CD14-positive monocyte (primary cell): ENCODE measurements at regions not wholly inside any gene's neighbourhood (a gene's known extent, or its start where the extent isn't known, plus 50 kb on each side); places are given as distances from the start of the nearest gene placed in this dataset.
A peak's percentile ranks its signal among the peaks of the same experiment; 100 is the strongest.

Experiments
- DNase-seq, 3 donors: peaks; one replicate each; pipeline ENCODE4 v3.0.0-alpha.2; 2011 to 2022
- H2AFZ ChIP-seq: 2 replicates; pipeline ENCODE4 v1.6.0; 2012; ENCODE audit warnings: mild to moderate bottlenecking, low read depth, low read length, inconsistent platforms; ENCODE audit not compliant: insufficient read depth, poor library complexity, severe bottlenecking
- H3K27ac ChIP-seq, 2 donors: 1 replicate in 1 of 2; 2 replicates in 1 of 2; pipeline ENCODE4 v1.5.1; 2012 to 2013; ENCODE audit warnings: low read length in 2 of 2, control low read depth in 1 of 2, inconsistent platforms in 1 of 2, low read depth in 1 of 2, mild to moderate bottlenecking in 1 of 2
- H3K27me3 ChIP-seq, 2 donors: one replicate each; pipeline versions ENCODE4 v1.6.0 to v1.6.1; 2011 to 2013; ENCODE audit warnings: low read length in 2 of 2; ENCODE audit not compliant: control insufficient read depth in 2 of 2, insufficient read depth in 2 of 2
- H3K36me3 ChIP-seq, 2 donors: replicated peaks in 1 of 2; 1 replicate in 1 of 2; 2 replicates in 1 of 2; pipeline versions ENCODE4 v1.5.1 to v1.6.1; 2012 to 2013; ENCODE audit warnings: low read length in 2 of 2, control low read depth in 1 of 2, inconsistent platforms in 1 of 2, mild to moderate bottlenecking in 1 of 2; ENCODE audit not compliant: insufficient read depth in 2 of 2, control insufficient read depth in 1 of 2
- H3K4me1 ChIP-seq, 2 donors: 1 replicate in 1 of 2; 2 replicates in 1 of 2; pipeline versions ENCODE4 v1.5.1 to v1.6.1; 2012 to 2013; ENCODE audit warnings: low read length in 2 of 2, control low read depth in 1 of 2, inconsistent platforms in 1 of 2, mild to moderate bottlenecking in 1 of 2, moderate library complexity in 1 of 2; ENCODE audit not compliant: insufficient read depth in 2 of 2, control insufficient read depth in 1 of 2
- H3K4me2 ChIP-seq: replicated peaks from 2 replicates; pipeline ENCODE3; 2012; ENCODE audit warnings: low read length, moderate library complexity, mild to moderate bottlenecking; ENCODE audit not compliant: poor library complexity, severe bottlenecking; ENCODE audit errors: extremely low read depth
- H3K4me3 ChIP-seq, 3 experiments: fragments of 200-600 bp in 1 of 3; sonication (generic) in 1 of 3; replicated peaks in 1 of 3; 1 replicate in 2 of 3; 2 replicates in 1 of 3; pipeline ENCODE4 v1.5.1; 2011 to 2013; ENCODE audit warnings: low read length in 3 of 3, mild to moderate bottlenecking in 3 of 3, control low read depth in 2 of 3, low read depth in 2 of 3, inconsistent platforms in 1 of 3, moderate library complexity in 1 of 3
- H3K79me2 ChIP-seq: 2 replicates; pipeline ENCODE4 v1.6.0; 2012; ENCODE audit warnings: mild to moderate bottlenecking, control low read depth, inconsistent platforms, low read length, moderate library complexity; ENCODE audit not compliant: insufficient read depth
- H3K9ac ChIP-seq: 2 replicates; pipeline ENCODE4 v1.6.0; 2017; ENCODE audit warnings: low read length, mild to moderate bottlenecking; ENCODE audit not compliant: insufficient read depth, poor library complexity, severe bottlenecking
- H3K9me3 ChIP-seq, 2 donors: replicated peaks in 1 of 2; 1 replicate in 1 of 2; 2 replicates in 1 of 2; pipeline versions ENCODE4 v1.5.1 to v1.6.1; 2012 to 2013; ENCODE audit warnings: low read length in 2 of 2, control low read depth in 1 of 2; ENCODE audit not compliant: control insufficient read depth in 1 of 2, insufficient read depth in 1 of 2
- H4K20me1 ChIP-seq: 2 replicates; pipeline ENCODE4 v1.6.0; 2012; ENCODE audit warnings: mild to moderate bottlenecking, low read length, control low read depth, moderate library complexity; ENCODE audit not compliant: insufficient read depth
- H3K27ac Mint-ChIP-seq, 7 donors: one replicate each; pipeline ENCODE4 v1.8.0; 2020; ENCODE audit warnings: mild to moderate bottlenecking in 7 of 7, mixed read lengths in 7 of 7, moderate library complexity in 6 of 7, inconsistent platforms in 2 of 7
- H3K27me3 Mint-ChIP-seq, 3 donors: one replicate each; pipeline ENCODE4 v1.8.0; 2021 to 2022; ENCODE audit warnings: low read depth in 3 of 3, mild to moderate bottlenecking in 3 of 3, mixed read lengths in 3 of 3, moderate library complexity in 3 of 3, inconsistent platforms in 1 of 3
- H3K36me3 Mint-ChIP-seq, 2 donors: one replicate each; pipeline ENCODE4 v1.8.0; 2020; ENCODE audit warnings: mixed read lengths in 2 of 2, inconsistent platforms in 1 of 2, mild to moderate bottlenecking in 1 of 2
- H3K4me1 Mint-ChIP-seq: one replicate; pipeline ENCODE4 v1.8.0; 2020; ENCODE audit warnings: mild to moderate bottlenecking, mixed read lengths
- H3K4me3 Mint-ChIP-seq, 2 donors: one replicate each; pipeline ENCODE4 v1.8.0; 2020; ENCODE audit warnings: mild to moderate bottlenecking in 2 of 2, mixed read lengths in 2 of 2, moderate library complexity in 1 of 2
- H3K9me3 Mint-ChIP-seq, 7 donors: one replicate each; pipeline ENCODE4 v1.8.0; 2020 to 2022; ENCODE audit warnings: mixed read lengths in 7 of 7, mild to moderate bottlenecking in 6 of 7, moderate library complexity in 6 of 7, inconsistent platforms in 2 of 7
- WGBS: methylation state at CpG from one replicate; pipeline ENCODE4 v1.1.5; 2013; ENCODE audit warnings: missing lambda C conversion rate; ENCODE audit not compliant: insufficient coverage; 5-methylcytosine and 5-hydroxymethylcytosine counted together
- intact Hi-C, 2 donors: fragments of 100-400 bp; cut with micrococcal nuclease; formaldehyde crosslinking; loops; one replicate each; pipeline versions ENCODE4 v1.15.0 to v1.15.1; 2023
- TF ChIP-seq, protein P1 (sequence below): fragments of 200-600 bp; IDR thresholded peaks from one replicate; pipeline ENCODE4 v1.8.0; 2022; ENCODE audit warnings: antibody characterized with exemption, mild to moderate bottlenecking

DNA sequence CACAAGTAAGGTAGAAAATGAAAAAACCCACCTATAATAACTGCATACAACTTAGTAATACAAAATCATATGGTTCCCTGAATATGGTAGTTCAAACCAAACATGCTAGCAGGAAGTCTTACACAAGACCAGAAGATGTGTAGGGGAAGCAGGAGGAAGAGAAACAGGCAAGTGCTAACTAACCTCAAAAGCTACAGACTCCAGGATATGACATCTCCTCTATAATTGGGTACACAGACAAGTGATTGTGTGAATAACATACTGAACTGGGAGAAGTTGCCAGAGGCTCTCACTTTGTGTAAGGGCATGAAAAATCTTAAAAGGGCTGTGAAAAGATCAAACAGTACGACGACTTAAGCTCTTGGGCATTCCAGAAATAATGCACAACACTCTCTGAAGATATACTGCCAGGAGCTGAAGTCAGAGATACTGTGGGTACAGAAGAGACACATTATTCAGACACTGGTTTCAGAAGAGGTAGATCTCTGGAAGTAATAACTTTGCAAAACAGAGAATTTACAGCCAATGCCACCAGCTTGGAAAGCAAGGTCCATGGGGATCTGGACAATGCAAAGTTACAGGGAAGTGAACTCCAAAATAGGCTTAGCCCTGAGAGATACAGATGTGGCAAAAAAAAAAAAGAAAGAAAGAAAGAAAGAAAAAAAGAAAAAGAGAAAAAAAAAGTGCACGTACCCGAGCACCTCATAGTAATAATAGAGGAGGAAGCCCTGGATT is 767.2 kb downstream of the TNS3 start:
- WGBS = no CpG with 5 or more reads among the region's 4 CpGs
- H3K4me3 Mint-ChIP-seq = no peak overlapping the region
- intact Hi-C loops = no loop called here

DNA sequence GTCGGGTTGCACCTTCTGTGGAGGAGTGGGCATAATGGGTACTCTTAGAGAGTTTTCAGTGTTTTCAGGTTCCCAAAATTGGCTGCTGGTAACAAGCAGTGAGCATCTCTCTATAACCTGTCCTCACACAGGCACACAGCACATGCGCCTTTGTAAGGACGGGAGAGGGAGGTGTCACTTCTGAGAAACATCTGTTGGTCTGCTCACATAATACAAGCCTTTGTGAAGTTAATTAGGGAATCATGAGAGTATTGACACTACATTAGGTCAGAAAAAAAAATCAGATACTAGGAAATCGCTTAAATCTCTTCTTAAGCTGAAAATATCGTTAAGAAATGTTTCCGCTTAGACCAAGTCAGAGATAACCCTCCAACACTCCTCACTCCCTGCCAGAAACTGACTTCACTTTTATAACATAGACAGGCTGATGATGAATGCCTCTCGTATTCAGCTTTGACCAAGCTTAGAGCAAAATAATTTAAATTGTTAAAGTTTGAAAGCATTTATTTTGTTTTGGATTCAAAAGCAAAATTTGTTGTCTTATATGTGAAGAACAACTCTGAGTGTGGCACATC is 769.7 kb downstream of the TNS3 start:
- Mint-ChIP-seq H3K36me3 (no peaks in the 10 kb centered on the region), H3K4me1 (no peaks in the 10 kb centered on the region), H3K4me3 (no peak overlapping the region), H3K27me3 (no peaks in the 10 kb centered on the region), H3K27ac (peak overlapping the region in 1 of 7 donors; percentile 2), H3K9me3 (peaks cover 2 to 16% (median 9%) of the 10 kb centered on the region in 7 donors)
- H3K4me1 ChIP-seq = no peaks in the 10 kb centered on the region
- H3K27ac ChIP-seq = no peak overlapping the region
- DNase-seq = no peak
- H3K9ac ChIP-seq = no peak overlapping the region
- peaks cover 16 to 22% of the 10 kb centered on the region in 2 donors for H3K9me3 ChIP-seq
- intact Hi-C loops = no loop called here
- TF ChIP-seq, protein P1, sequence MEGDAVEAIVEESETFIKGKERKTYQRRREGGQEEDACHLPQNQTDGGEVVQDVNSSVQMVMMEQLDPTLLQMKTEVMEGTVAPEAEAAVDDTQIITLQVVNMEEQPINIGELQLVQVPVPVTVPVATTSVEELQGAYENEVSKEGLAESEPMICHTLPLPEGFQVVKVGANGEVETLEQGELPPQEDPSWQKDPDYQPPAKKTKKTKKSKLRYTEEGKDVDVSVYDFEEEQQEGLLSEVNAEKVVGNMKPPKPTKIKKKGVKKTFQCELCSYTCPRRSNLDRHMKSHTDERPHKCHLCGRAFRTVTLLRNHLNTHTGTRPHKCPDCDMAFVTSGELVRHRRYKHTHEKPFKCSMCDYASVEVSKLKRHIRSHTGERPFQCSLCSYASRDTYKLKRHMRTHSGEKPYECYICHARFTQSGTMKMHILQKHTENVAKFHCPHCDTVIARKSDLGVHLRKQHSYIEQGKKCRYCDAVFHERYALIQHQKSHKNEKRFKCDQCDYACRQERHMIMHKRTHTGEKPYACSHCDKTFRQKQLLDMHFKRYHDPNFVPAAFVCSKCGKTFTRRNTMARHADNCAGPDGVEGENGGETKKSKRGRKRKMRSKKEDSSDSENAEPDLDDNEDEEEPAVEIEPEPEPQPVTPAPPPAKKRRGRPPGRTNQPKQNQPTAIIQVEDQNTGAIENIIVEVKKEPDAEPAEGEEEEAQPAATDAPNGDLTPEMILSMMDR = no peak
- H3K4me2 ChIP-seq = no peak overlapping the region
- no peaks in the 10 kb centered on the region for H3K79me2 ChIP-seq
- H3K36me3 ChIP-seq = no peaks in the 10 kb centered on the region
- no peaks in the 10 kb centered on the region for H3K27me3 ChIP-seq
- WGBS = 100% methylated on average over 2 of the region's 7 CpGs
- no peak overlapping the region for H2AFZ ChIP-seq
- H3K4me3 ChIP-seq = no peak overlapping the region
- no peaks in the 10 kb centered on the region for H4K20me1 ChIP-seq

More for the DNA sequence above, 767.2 kb downstream of the TNS3 start:
- no peaks in the 10 kb centered on the region for H4K20me1 ChIP-seq
- H3K36me3 ChIP-seq = no peaks in the 10 kb centered on the region
- Mint-ChIP-seq H3K4me1 (no peaks in the 10 kb centered on the region), H3K27ac (no peak overlapping the region), H3K27me3 (no peaks in the 10 kb centered on the region), H3K36me3 (no peaks in the 10 kb centered on the region), H3K9me3 (peaks cover 6 to 19% (median 12%) of the 10 kb centered on the region in 7 donors)
- H2AFZ ChIP-seq = no peak overlapping the region
- no peak overlapping the region for H3K9ac ChIP-seq
- no peaks in the 10 kb centered on the region for H3K4me1 ChIP-seq
- no peak overlapping the region for H3K4me2 ChIP-seq
- H3K4me3 ChIP-seq = no peak overlapping the region
- DNase-seq = no peak
- no peak overlapping the region for H3K27ac ChIP-seq
- peaks cover 16 to 20% of the 10 kb centered on the region in 2 donors for H3K9me3 ChIP-seq
- H3K79me2 ChIP-seq = no peaks in the 10 kb centered on the region
- no peaks in the 10 kb centered on the region for H3K27me3 ChIP-seq
- TF ChIP-seq, protein P1 = no peak
